Activated CD4-positive, alpha-beta T cell treated with anti-CD3 and anti-CD28 coated beads, Interleukin-2, amount 10 ng/mL, durations not matched to agents 24 days and 14 days (primary cell): ENCODE measurements at regions not wholly inside any gene's neighbourhood (a gene's known extent, or its start where the extent isn't known, plus 50 kb on each side); places are given as distances from the start of the nearest gene placed in this dataset.

Source experiments
- DNase-seq: peaks from one replicate; pipeline ENCODE4 v3.0.0; 2022
- H3K27ac Mint-ChIP-seq: one replicate; pipeline ENCODE4 v1.8.0; 2022; ENCODE audit warnings: mild to moderate bottlenecking, mixed read lengths
- H3K27me3 Mint-ChIP-seq: one replicate; pipeline ENCODE4 v1.8.0; 2022; ENCODE audit warnings: mixed read lengths
- H3K36me3 Mint-ChIP-seq: one replicate; pipeline ENCODE4 v1.8.0; 2022; ENCODE audit warnings: low read depth, mild to moderate bottlenecking, mixed read lengths
- H3K4me1 Mint-ChIP-seq: one replicate; pipeline ENCODE4 v1.8.0; 2021; ENCODE audit warnings: mixed read lengths
- H3K4me3 Mint-ChIP-seq: one replicate; pipeline ENCODE4 v1.8.0; 2022; ENCODE audit warnings: mild to moderate bottlenecking, moderate library complexity, mixed read lengths
- H3K9me3 Mint-ChIP-seq: one replicate; pipeline ENCODE4 v1.8.0; 2021; ENCODE audit warnings: mixed read lengths
- intact Hi-C: fragments of 100-400 bp; cut with micrococcal nuclease; formaldehyde crosslinking; loops from one replicate; pipeline ENCODE4 v1.15.1; 2023

DNA sequence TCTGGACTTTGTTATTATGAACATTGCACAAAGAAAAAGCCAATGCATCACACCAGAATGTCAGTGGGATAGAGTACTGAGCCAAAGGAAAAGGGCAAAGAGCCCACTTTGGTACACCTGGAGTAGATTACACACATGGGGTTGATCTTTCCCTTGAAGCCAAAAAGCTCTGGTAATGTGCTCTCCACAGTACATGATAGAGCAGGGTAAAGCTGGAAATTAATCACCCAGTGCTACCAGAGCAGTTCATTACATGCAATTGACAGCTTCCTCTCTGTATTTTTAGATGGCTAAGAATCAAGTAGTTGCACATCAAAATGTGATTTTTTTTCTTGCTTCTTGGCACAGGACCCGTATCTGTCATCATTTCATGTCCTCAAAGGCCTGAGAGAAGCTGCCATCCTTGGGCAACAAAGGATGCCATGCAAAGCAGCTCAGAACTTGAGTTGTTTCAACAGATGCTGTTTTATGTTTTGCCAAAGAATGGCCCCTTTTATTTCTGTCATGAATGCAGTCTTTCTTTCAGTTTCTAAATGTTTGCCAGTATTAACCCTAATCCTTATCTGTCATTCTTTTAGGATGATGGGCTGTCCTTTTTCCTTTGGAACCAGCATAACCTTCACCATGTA, 88.1 kb downstream of the HDGFL1 start:
- intact Hi-C loops, result no loop called here
- no peak overlapping the region for H3K27ac Mint-ChIP-seq
- H3K9me3 Mint-ChIP-seq, result peaks cover under 1% of the 10 kb centered on the region
- DNase-seq, result no peak
- no peaks in the 10 kb centered on the region for H3K4me1 Mint-ChIP-seq
- H3K36me3 Mint-ChIP-seq, result no peaks in the 10 kb centered on the region
- H3K27me3 Mint-ChIP-seq, result no peaks in the 10 kb centered on the region
- no peak overlapping the region for H3K4me3 Mint-ChIP-seq

GRCh38 chr6:22658183-22658582, 88.8 kb downstream of the HDGFL1 start:
- no peak for DNase-seq

GRCh38 chr6:22658934-22659333, 89.6 kb downstream of the HDGFL1 start:
- no peaks in the 10 kb centered on the region for H3K36me3 Mint-ChIP-seq
- H3K27me3 Mint-ChIP-seq, result no peaks in the 10 kb centered on the region
- no peak overlapping the region for H3K4me3 Mint-ChIP-seq
- intact Hi-C loops, result no loop called here
- no peak overlapping the region for H3K27ac Mint-ChIP-seq
- DNase-seq, result no peak
- H3K9me3 Mint-ChIP-seq, result peaks cover 6% of the 10 kb centered on the region
- no peaks in the 10 kb centered on the region for H3K4me1 Mint-ChIP-seq

More at GRCh38 chr6:22658183-22658582, 88.8 kb downstream of the HDGFL1 start:
- no peak overlapping the region for H3K4me3 Mint-ChIP-seq
- H3K27ac Mint-ChIP-seq, result no peak overlapping the region
- intact Hi-C loops, result no loop called here
- H3K4me1 Mint-ChIP-seq, result no peaks in the 10 kb centered on the region
- H3K27me3 Mint-ChIP-seq, result no peaks in the 10 kb centered on the region
- no peaks in the 10 kb centered on the region for H3K36me3 Mint-ChIP-seq
- peaks cover 6% of the 10 kb centered on the region for H3K9me3 Mint-ChIP-seq

DNA sequence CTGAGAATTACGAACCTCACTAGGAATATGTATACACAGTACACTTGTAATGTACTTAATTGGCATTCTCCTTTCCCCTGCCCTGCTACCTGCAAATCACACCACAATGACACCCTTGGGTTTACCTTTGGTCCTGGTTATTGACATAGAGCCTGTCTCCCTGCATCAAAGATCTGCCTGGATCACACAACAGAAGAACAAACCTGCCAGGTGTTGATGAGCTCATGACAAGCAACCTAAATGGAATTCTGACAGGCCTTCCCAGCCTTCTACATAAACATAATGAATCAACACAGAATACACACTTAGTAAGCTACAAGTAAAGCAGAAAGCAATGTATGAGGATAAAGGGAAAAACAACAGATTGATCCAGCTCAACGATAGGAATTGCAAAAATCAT, 95.6 kb downstream of the HDGFL1 start:
- H3K27ac Mint-ChIP-seq, result no peak overlapping the region

DNA sequence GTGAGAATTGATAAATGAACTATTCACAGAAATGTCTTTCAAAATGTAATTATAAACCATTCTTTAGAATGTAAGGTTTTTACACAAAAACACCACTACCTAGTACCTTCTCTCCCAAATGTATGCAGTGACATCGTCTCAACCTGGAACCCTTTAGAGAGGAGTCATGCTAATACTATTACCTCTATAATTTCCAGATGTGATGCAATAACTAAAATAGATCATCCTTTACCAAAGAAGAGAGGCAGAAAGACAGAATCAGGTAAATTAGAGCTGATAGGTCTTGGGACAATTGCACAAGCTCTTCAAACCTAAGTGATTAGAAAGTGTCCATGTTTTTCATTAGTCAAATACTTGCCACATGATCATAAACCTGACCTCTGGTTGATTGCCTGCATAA, 96.7 kb downstream of the HDGFL1 start:
- intact Hi-C loops, result no loop called here
- no peak for DNase-seq
- Mint-ChIP-seq H3K4me3 (no peak overlapping the region), H3K27me3 (no peaks in the 10 kb centered on the region), H3K36me3 (no peaks in the 10 kb centered on the region), H3K4me1 (no peaks in the 10 kb centered on the region), H3K9me3 (peaks cover 6% of the 10 kb centered on the region), H3K27ac (no peak overlapping the region)

More for the DNA sequence above, 95.6 kb downstream of the HDGFL1 start:
- no peaks in the 10 kb centered on the region for H3K4me1 Mint-ChIP-seq
- peaks cover 6% of the 10 kb centered on the region for H3K9me3 Mint-ChIP-seq
- H3K36me3 Mint-ChIP-seq, result no peaks in the 10 kb centered on the region
- DNase-seq, result no peak
- no peak overlapping the region for H3K4me3 Mint-ChIP-seq
- intact Hi-C loops, result no loop called here
- H3K27me3 Mint-ChIP-seq, result no peaks in the 10 kb centered on the region

DNA sequence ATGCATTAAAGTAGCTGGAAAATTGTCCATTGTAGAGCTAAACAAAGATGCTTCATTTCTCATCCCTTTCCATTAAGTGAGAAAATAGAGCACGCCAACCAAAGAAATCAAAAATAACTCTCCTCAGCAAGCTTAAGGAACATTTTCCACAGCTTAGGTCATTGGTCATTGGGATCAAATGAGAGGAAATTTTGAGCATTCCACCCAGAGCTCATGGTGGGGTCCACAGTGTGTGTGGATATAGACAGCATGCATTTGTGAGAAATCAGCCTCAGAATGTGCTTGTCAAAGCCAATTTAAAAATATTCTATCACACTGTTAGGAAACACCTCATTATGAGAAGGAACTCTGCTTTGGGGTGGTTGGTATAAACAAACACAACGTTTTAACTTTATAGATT, 97.2 kb downstream of the HDGFL1 start:
- Mint-ChIP-seq H3K4me1 (no peaks in the 10 kb centered on the region), H3K9me3 (peaks cover 6% of the 10 kb centered on the region), H3K27ac (no peak overlapping the region), H3K27me3 (no peaks in the 10 kb centered on the region), H3K36me3 (no peaks in the 10 kb centered on the region), H3K4me3 (no peak overlapping the region)
- DNase-seq, result no peak
- intact Hi-C loops, result no loop called here

DNA sequence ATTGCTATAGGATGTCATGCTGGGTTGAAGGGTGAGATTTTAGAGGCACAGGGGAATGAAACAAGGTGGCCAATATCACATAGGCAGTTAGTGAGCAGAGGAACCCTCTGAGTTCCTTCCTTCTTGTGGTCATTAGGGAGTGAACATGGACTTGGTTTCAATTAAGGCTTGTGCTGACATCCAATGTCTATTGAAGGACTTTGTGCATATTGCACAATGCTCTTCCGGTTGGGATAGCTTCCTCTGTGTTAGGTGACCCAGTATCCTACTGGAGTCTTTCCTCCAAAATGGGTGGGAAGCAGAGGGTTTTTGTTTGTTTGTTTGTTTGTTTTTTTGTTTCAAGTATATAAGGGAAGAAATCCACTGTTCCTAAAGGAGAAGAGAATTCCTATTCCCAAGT, 98.5 kb downstream of the HDGFL1 start:
- H3K4me1 Mint-ChIP-seq, result no peaks in the 10 kb centered on the region
- no peak overlapping the region for H3K27ac Mint-ChIP-seq
- H3K27me3 Mint-ChIP-seq, result no peaks in the 10 kb centered on the region

DNA sequence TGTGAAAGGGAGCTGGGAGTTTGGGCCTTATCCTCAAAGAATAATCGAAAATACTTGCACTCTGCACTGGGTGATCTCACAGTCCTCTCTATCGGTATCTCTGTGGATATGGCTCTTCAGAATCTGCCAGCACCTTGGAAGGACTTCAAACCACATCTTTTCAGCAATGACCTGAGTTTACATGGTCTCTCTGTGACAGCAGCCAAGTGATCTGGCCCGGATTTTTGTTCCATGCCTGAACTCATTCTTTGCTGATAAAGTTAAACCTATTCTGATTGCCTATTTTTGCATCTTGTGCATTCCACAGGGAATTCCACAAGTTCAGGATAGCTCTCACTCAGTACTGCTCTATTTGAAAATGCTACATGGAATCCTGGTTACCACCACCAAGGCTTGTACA, 98.9 kb downstream of the HDGFL1 start:
- Mint-ChIP-seq H3K4me3 (no peak overlapping the region), H3K27ac (no peak overlapping the region), H3K9me3 (no peaks in the 10 kb centered on the region), H3K4me1 (no peaks in the 10 kb centered on the region), H3K36me3 (no peaks in the 10 kb centered on the region), H3K27me3 (no peaks in the 10 kb centered on the region)
- no peak for DNase-seq
- intact Hi-C loops, result no loop called here

More for the DNA sequence above, 98.5 kb downstream of the HDGFL1 start:
- intact Hi-C loops, result no loop called here
- Mint-ChIP-seq H3K9me3 (peaks cover 1% of the 10 kb centered on the region), H3K4me3 (no peak overlapping the region), H3K36me3 (no peaks in the 10 kb centered on the region)
- DNase-seq, result no peak

DNA sequence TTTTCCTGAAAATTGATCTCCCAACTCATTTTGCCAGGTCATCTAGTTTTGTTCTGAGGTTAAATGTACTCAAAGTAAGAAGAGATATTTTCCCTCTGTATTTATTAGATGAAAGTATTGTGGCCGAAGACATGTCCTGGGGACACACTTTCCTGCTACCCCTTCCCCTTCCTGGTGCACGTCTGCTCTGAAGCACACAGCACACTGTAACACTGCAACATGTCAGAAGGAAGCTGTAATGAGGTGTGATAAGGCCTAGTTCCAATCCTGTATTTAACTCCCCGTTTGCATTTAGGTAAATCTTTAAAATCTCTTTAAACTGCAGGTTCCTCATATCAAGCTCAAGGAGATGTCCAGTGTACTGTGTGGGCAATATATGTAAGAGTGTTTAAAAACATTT, 99.4 kb downstream of the HDGFL1 start:
- H3K27ac Mint-ChIP-seq, result no peak overlapping the region
- no peaks in the 10 kb centered on the region for H3K9me3 Mint-ChIP-seq
- intact Hi-C loops, result no loop called here
- no peak for DNase-seq
- no peaks in the 10 kb centered on the region for H3K36me3 Mint-ChIP-seq
- no peaks in the 10 kb centered on the region for H3K4me1 Mint-ChIP-seq
- no peaks in the 10 kb centered on the region for H3K27me3 Mint-ChIP-seq
- no peak overlapping the region for H3K4me3 Mint-ChIP-seq

DNA sequence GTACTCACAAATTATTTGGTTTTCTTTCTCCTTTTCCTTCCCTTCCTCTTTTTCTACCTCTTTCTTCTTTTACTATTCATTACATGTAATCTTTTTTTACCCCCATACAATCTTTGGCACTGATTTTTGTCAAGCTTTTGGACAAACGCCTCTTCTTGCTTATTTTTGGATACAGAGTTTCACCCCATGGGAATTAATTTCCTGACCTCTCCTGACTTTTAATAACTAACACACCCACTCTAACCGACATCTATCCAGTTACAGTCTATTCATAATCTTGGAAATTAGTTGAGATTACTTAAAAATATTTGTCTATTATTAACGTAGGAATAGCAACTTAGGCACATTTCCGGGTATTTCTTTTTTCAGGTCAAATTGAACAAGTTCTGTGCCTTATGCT, 101.2 kb downstream of the HDGFL1 start:
- Mint-ChIP-seq H3K36me3 (no peaks in the 10 kb centered on the region), H3K4me1 (no peaks in the 10 kb centered on the region), H3K4me3 (no peak overlapping the region), H3K9me3 (no peaks in the 10 kb centered on the region), H3K27me3 (no peaks in the 10 kb centered on the region), H3K27ac (no peak overlapping the region)
- no peak for DNase-seq
- intact Hi-C loops, result no loop called here

- intact Hi-C loops, result no loop called here
- H3K36me3 Mint-ChIP-seq, result no peaks in the 10 kb centered on the region
- no peak overlapping the region for H3K27ac Mint-ChIP-seq
Observed at GRCh38 chr6:22673474-22673873, 104.1 kb downstream of the HDGFL1 start.

GRCh38 chr6:22680950-22681349, 111.6 kb downstream of the HDGFL1 start:
- H3K27ac Mint-ChIP-seq, result no peak overlapping the region
- no peaks in the 10 kb centered on the region for H3K9me3 Mint-ChIP-seq
- H3K4me1 Mint-ChIP-seq, result no peaks in the 10 kb centered on the region
- intact Hi-C loops, result no loop called here
- H3K4me3 Mint-ChIP-seq, result no peak overlapping the region
- DNase-seq, result no peak
- no peaks in the 10 kb centered on the region for H3K36me3 Mint-ChIP-seq
- no peaks in the 10 kb centered on the region for H3K27me3 Mint-ChIP-seq

More at GRCh38 chr6:22673474-22673873, 104.1 kb downstream of the HDGFL1 start:
- H3K4me3 Mint-ChIP-seq, result no peak overlapping the region
- H3K4me1 Mint-ChIP-seq, result no peaks in the 10 kb centered on the region
- H3K9me3 Mint-ChIP-seq, result no peaks in the 10 kb centered on the region
- DNase-seq, result no peak
- H3K27me3 Mint-ChIP-seq, result no peaks in the 10 kb centered on the region

DNA sequence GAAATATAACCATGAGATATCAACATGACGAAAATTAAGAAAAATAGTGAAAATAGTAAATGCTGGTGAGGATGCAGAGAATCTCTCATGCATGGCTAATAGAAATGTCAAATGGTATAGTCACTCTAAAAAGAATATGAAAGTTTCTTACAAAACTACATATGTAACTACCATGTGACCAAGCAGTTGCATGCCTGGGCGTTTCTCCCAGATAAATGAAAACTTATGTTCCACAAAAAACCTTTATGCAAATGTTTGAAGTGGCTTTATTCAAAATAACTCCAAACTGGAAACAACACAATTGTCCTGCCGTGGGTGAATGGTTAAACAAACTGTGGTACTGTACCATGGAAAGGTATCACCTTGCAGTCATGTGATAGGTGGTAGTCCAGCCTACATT, 112.4 kb downstream of the HDGFL1 start:
- no peaks in the 10 kb centered on the region for H3K4me1 Mint-ChIP-seq
- intact Hi-C loops, result no loop called here
- no peak overlapping the region for H3K4me3 Mint-ChIP-seq
- no peaks in the 10 kb centered on the region for H3K36me3 Mint-ChIP-seq
- no peak for DNase-seq
- H3K27me3 Mint-ChIP-seq, result no peaks in the 10 kb centered on the region
- no peaks in the 10 kb centered on the region for H3K9me3 Mint-ChIP-seq
- H3K27ac Mint-ChIP-seq, result no peak overlapping the region

- H3K27me3 Mint-ChIP-seq, result no peaks in the 10 kb centered on the region
Observed at GRCh38 chr6:22682979-22683378, 113.6 kb downstream of the HDGFL1 start.

GRCh38 chr6:22690446-22690845, 121.1 kb downstream of the HDGFL1 start:
- Mint-ChIP-seq H3K9me3 (peaks cover 3% of the 10 kb centered on the region), H3K27ac (no peak overlapping the region), H3K27me3 (no peaks in the 10 kb centered on the region), H3K36me3 (no peaks in the 10 kb centered on the region), H3K4me3 (no peak overlapping the region), H3K4me1 (no peaks in the 10 kb centered on the region)
- no peak for DNase-seq
- intact Hi-C loops, result no loop called here

More at GRCh38 chr6:22682979-22683378, 113.6 kb downstream of the HDGFL1 start:
- Mint-ChIP-seq H3K4me3 (no peak overlapping the region), H3K27ac (no peak overlapping the region), H3K9me3 (no peaks in the 10 kb centered on the region), H3K36me3 (no peaks in the 10 kb centered on the region), H3K4me1 (no peaks in the 10 kb centered on the region)
- intact Hi-C loops, result no loop called here
- DNase-seq, result no peak
